IMR-90 (cell line): ENCODE measurements at regions not wholly inside any gene's neighbourhood (a gene's known extent, or its start where the extent isn't known, plus 50 kb on each side); places are given as distances from the start of the nearest gene placed in this dataset.

Source experiments
- ATAC-seq: fragments of 200-7000 bp; cut with Tn5 transposase; 2 replicates; pipeline ENCODE4 v1.9.1; 2020; ENCODE audit warnings: low read depth, mild to moderate bottlenecking, moderate library complexity
- BruUV-seq: library from RNA; stranded (reverse); fragments of 400-500 nt; replicated peaks from 2 replicates; lab custom pipeline; 2021; lab: Mats Ljungman, UMichigan
- CTCF ChIA-PET: fragments of 300-600 bp; formaldehyde crosslinking; extraction: SDS; loops from one replicate; lab custom pipeline; 2021; ENCODE audit warnings: antibody characterized with exemption; lab: Yijun Ruan, JAX
- POLR2A ChIA-PET: fragments of 300-600 bp; sonication (Branson Sonifier 250); formaldehyde crosslinking; loops from one replicate; lab custom pipeline; 2022; ENCODE audit warnings: antibody characterized with exemption; ENCODE audit not compliant: unreplicated experiment; lab: Charles Lee
- DNase-seq: peaks from one replicate; pipeline ENCODE4 v3.0.0; 2013
- H2AFZ ChIP-seq: replicated peaks from 2 replicates; pipeline ENCODE3; 2013; ENCODE audit warnings: low read length, mild to moderate bottlenecking; ENCODE audit not compliant: poor library complexity
- H2AK5ac ChIP-seq: 2 replicates; pipeline ENCODE4 v1.6.1; 2013; ENCODE audit warnings: low read depth, low read length, inconsistent platforms
- H2AK9ac ChIP-seq: replicated peaks from 2 replicates; pipeline ENCODE3; 2013; ENCODE audit warnings: mild to moderate bottlenecking, low read depth, low read length, moderate library complexity; ENCODE audit not compliant: poor library complexity
- H2BK120ac ChIP-seq: 2 replicates; pipeline ENCODE4 v1.6.1; 2013; ENCODE audit warnings: low read depth, low read length, inconsistent platforms
- H2BK15ac ChIP-seq: 3 replicates; pipeline ENCODE4 v1.6.1; 2013; ENCODE audit warnings: low read depth, low read length, inconsistent platforms
- H2BK20ac ChIP-seq: 2 replicates; pipeline ENCODE4 v1.6.1; 2013; ENCODE audit warnings: low read depth, mild to moderate bottlenecking, inconsistent platforms, low read length, moderate library complexity
- H2BK5ac ChIP-seq: 2 replicates; pipeline ENCODE4 v1.6.1; 2013; ENCODE audit warnings: mild to moderate bottlenecking, low read depth, low read length, inconsistent platforms; ENCODE audit not compliant: poor library complexity, severe bottlenecking
- H3K14ac ChIP-seq: replicated peaks from 2 replicates; pipeline ENCODE4 v1.6.1; 2013; ENCODE audit warnings: low read depth, low read length, inconsistent platforms
- H3K18ac ChIP-seq: 2 replicates; pipeline ENCODE4 v1.6.1; 2013; ENCODE audit warnings: low read depth, low read length, control low read depth
- H3K23ac ChIP-seq: 2 replicates; pipeline ENCODE4 v1.6.1; 2013; ENCODE audit warnings: low read depth, low read length, inconsistent platforms
- H3K27ac ChIP-seq: 2 replicates; pipeline ENCODE4 v1.5.1; 2013; ENCODE audit warnings: mild to moderate bottlenecking, control low read depth, low read length; ENCODE audit not compliant: insufficient read depth
- H3K27me3 ChIP-seq: 2 replicates; pipeline ENCODE4 v1.6.1; 2013; ENCODE audit warnings: low read length; ENCODE audit not compliant: control insufficient read depth, insufficient read depth
- H3K36me3 ChIP-seq: 2 replicates; pipeline ENCODE4 v1.6.1; 2013; ENCODE audit warnings: low read length, mixed read lengths; ENCODE audit not compliant: control insufficient read depth, insufficient read depth
- H3K4ac ChIP-seq: 2 replicates; pipeline ENCODE4 v1.6.1; 2013; ENCODE audit warnings: low read depth, low read length, inconsistent platforms
- H3K4me1 ChIP-seq: 2 replicates; pipeline ENCODE4 v1.6.1; 2013; ENCODE audit warnings: low read length, mixed read lengths; ENCODE audit not compliant: control insufficient read depth, insufficient read depth
- H3K4me2 ChIP-seq: 2 replicates; pipeline ENCODE4 v1.6.1; 2013; ENCODE audit warnings: low read depth, mild to moderate bottlenecking, control low read depth, low read length, moderate library complexity
- H3K4me3 ChIP-seq: 2 replicates; pipeline ENCODE4 v1.5.1; 2013; ENCODE audit warnings: low read depth, mild to moderate bottlenecking, control low read depth, low read length, moderate library complexity; ENCODE audit not compliant: insufficient read depth
- H3K56ac ChIP-seq: 2 replicates; pipeline ENCODE4 v1.6.1; 2013; ENCODE audit warnings: low read length, inconsistent platforms; ENCODE audit not compliant: insufficient read depth; ENCODE audit errors: extremely low read depth
- H3K79me1 ChIP-seq, 2 experiments: 2 replicates each; pipeline ENCODE4 v1.6.1; 2013; ENCODE audit warnings: low read length in 2 of 2, inconsistent platforms in 1 of 2, low read depth in 1 of 2
- H3K9ac ChIP-seq: 2 replicates; pipeline ENCODE4 v1.6.1; 2013; ENCODE audit warnings: low read depth, low read length, control low read depth
- H3K9me1 ChIP-seq: 2 replicates; pipeline ENCODE4 v1.6.1; 2013; ENCODE audit warnings: low read length, inconsistent platforms; ENCODE audit not compliant: insufficient read depth
- H3K9me3 ChIP-seq: 2 replicates; pipeline ENCODE4 v1.6.1; 2013; ENCODE audit warnings: low read length; ENCODE audit not compliant: control insufficient read depth, insufficient read depth
- H4K20me1 ChIP-seq: 2 replicates; pipeline ENCODE4 v1.6.1; 2013; ENCODE audit warnings: low read length, inconsistent platforms; ENCODE audit not compliant: insufficient read depth
- H4K5ac ChIP-seq: 2 replicates; pipeline ENCODE4 v1.6.1; 2013; ENCODE audit warnings: mild to moderate bottlenecking, low read depth, low read length, control low read depth
- H4K8ac ChIP-seq, 2 experiments: 2 replicates each; pipeline ENCODE4 v1.6.1; 2013; ENCODE audit warnings: low read depth in 2 of 2, low read length in 2 of 2, control low read depth in 1 of 2, inconsistent platforms in 1 of 2
- H4K91ac ChIP-seq: 2 replicates; pipeline ENCODE4 v1.6.1; 2013; ENCODE audit warnings: low read depth, low read length, inconsistent platforms; ENCODE audit not compliant: insufficient read depth
- BHLHE40 ChIP-seq: fragments of 150-350 bp; IDR thresholded peaks from 2 replicates; pipeline ENCODE4 v1.6.1; 2016; ENCODE audit warnings: mild to moderate bottlenecking, low read depth, low read length
- CHD1 ChIP-seq: IDR thresholded peaks from 2 replicates; pipeline ENCODE4 v1.6.1; 2012; ENCODE audit warnings: low read depth, low read length, improper control_type of control experiment
- ELK1 ChIP-seq: fragments of 150-350 bp; IDR thresholded peaks from 2 replicates; pipeline ENCODE4 v1.6.1; 2016; ENCODE audit warnings: low read depth, mild to moderate bottlenecking, low read length, moderate library complexity, borderline replicate concordance
- MAFK ChIP-seq: IDR thresholded peaks from 2 replicates; pipeline ENCODE4 v1.6.1; 2012; ENCODE audit warnings: low read depth, low read length, improper control_type of control experiment
- RCOR1 ChIP-seq: IDR thresholded peaks from 2 replicates; pipeline ENCODE4 v1.6.1; 2012; ENCODE audit warnings: mild to moderate bottlenecking, low read length, improper control_type of control experiment; ENCODE audit not compliant: insufficient replicate concordance
- RFX5 ChIP-seq: IDR thresholded peaks from 2 replicates; pipeline ENCODE4 v1.8.0; 2012; ENCODE audit warnings: low read depth, mild to moderate bottlenecking, low read length, moderate library complexity
- SMC3 ChIP-seq: fragments of 150-350 bp; IDR thresholded peaks from 2 replicates; pipeline ENCODE4 v1.6.1; 2016; ENCODE audit warnings: low read depth, mild to moderate bottlenecking, antibody characterized with exemption, low read length, moderate library complexity
- dilution Hi-C: fragments of 300-500 bp; cut with HindIII; formaldehyde crosslinking; loops from one replicate; pipeline ENCODE4 v1.14.3; 2018; ENCODE audit warnings: low sequenced_read_pairs; ENCODE audit not compliant: unreplicated experiment
- in situ Hi-C: fragments of 300-500 bp; cut with MboI; formaldehyde crosslinking; loops from 3 replicates; pipeline ENCODE4 v1.14.3; 2019; ENCODE audit warnings: low sequenced_read_pairs, inconsistent platforms, mixed read lengths
- intact Hi-C: fragments of 100-400 bp; cut with micrococcal nuclease; formaldehyde crosslinking; loops from 2 replicates; pipeline ENCODE4 v1.10.0; 2022
- TF ChIP-seq, protein P1 (sequence below): fragments of 150-350 bp; IDR thresholded peaks from 2 replicates; pipeline ENCODE4 v1.6.1; 2017; ENCODE audit warnings: mild to moderate bottlenecking, antibody characterized with exemption, low read length, low read depth
- TF ChIP-seq, protein P2 (sequence below): conservative IDR thresholded peaks from 2 replicates; pipeline ENCODE4 v1.5.1; 2012; ENCODE audit warnings: mild to moderate bottlenecking, low read depth, low read length, improper control_type of control experiment

DNA sequence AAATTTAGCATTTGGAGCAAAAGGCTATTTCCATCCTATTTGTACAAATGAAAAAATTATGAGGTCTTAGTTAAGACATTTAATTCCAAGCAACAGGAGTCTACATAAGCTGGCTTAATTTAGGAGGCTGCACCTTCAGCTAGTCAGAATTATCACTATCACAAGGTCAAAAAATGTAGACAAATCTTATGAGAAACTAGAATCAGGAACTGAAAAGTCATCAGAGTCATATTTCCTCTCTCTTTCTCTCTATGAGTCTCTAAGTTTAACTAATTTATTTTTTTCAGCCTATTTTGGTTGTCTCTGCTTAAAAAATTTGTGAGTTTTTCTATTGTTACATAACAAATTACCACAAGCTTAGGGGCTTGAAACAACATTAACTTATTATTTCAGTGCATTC lies 807.1 kb upstream of the PRMT6 start:
- H2AFZ ChIP-seq, result no peak overlapping the region
- no TSS peak for BruUV-seq
- in situ Hi-C loops, result no loop called here
- no peaks in the 10 kb centered on the region for H4K20me1 ChIP-seq
- H3K79me1 ChIP-seq, result no peaks in the 10 kb centered on the region
- no peak overlapping the region for H3K23ac ChIP-seq
- H3K14ac ChIP-seq, result no peak overlapping the region
- H3K9me1 ChIP-seq, result no peaks in the 10 kb centered on the region
- H4K5ac ChIP-seq, result no peak overlapping the region
- 0 out of 2 replicates have a peak, but pooled peaks cover 7% of the 10 kb centered on the region for H3K9me3 ChIP-seq
- H3K4ac ChIP-seq, result no peak overlapping the region
- no peak overlapping the region for H2AK9ac ChIP-seq
- no peak overlapping the region for H3K4me3 ChIP-seq
- H3K27ac ChIP-seq, result no peak overlapping the region
- H2BK15ac ChIP-seq, result no peak overlapping the region
- no peak overlapping the region for H2AK5ac ChIP-seq
- H4K8ac ChIP-seq, result no peak overlapping the region
- no peak overlapping the region for H3K4me2 ChIP-seq
- H3K9ac ChIP-seq, result no peak overlapping the region
- intact Hi-C loops, result no loop called here
- TF ChIP-seq SMC3 (no peak), BHLHE40 (no peak), RFX5 (no peak), CHD1 (no peak), RCOR1 (no peak), MAFK (no peak), ELK1 (no peak)
- TF ChIP-seq, protein P1, sequence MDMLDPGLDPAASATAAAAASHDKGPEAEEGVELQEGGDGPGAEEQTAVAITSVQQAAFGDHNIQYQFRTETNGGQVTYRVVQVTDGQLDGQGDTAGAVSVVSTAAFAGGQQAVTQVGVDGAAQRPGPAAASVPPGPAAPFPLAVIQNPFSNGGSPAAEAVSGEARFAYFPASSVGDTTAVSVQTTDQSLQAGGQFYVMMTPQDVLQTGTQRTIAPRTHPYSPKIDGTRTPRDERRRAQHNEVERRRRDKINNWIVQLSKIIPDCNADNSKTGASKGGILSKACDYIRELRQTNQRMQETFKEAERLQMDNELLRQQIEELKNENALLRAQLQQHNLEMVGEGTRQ, result no peak
- TF ChIP-seq, protein P2, sequence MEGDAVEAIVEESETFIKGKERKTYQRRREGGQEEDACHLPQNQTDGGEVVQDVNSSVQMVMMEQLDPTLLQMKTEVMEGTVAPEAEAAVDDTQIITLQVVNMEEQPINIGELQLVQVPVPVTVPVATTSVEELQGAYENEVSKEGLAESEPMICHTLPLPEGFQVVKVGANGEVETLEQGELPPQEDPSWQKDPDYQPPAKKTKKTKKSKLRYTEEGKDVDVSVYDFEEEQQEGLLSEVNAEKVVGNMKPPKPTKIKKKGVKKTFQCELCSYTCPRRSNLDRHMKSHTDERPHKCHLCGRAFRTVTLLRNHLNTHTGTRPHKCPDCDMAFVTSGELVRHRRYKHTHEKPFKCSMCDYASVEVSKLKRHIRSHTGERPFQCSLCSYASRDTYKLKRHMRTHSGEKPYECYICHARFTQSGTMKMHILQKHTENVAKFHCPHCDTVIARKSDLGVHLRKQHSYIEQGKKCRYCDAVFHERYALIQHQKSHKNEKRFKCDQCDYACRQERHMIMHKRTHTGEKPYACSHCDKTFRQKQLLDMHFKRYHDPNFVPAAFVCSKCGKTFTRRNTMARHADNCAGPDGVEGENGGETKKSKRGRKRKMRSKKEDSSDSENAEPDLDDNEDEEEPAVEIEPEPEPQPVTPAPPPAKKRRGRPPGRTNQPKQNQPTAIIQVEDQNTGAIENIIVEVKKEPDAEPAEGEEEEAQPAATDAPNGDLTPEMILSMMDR, result no peak
- H3K56ac ChIP-seq, result no peak overlapping the region
- no peak for ATAC-seq
- CTCF ChIA-PET, result no interaction called here
- dilution Hi-C loops, result no loop called here
- no peak overlapping the region for H2BK5ac ChIP-seq
- H3K18ac ChIP-seq, result no peak overlapping the region
- H4K91ac ChIP-seq, result no peak overlapping the region
- no peaks in the 10 kb centered on the region for H3K27me3 ChIP-seq
- no peak for DNase-seq
- H3K4me1 ChIP-seq, result no peaks in the 10 kb centered on the region
- no peak overlapping the region for H2BK120ac ChIP-seq
- POLR2A ChIA-PET, result no interaction called here
- H2BK20ac ChIP-seq, result no peak overlapping the region
- H3K36me3 ChIP-seq, result no peaks in the 10 kb centered on the region
